WERI-Rb-1 (cell line): ENCODE measurements at regions not wholly inside any gene's neighbourhood (a gene's known extent, or its start where the extent isn't known, plus 50 kb on each side); places are given as distances from the start of the nearest gene placed in this dataset.

Experiments used
- DNase-seq: peaks from one replicate; pipeline ENCODE4 v3.0.0-alpha.2; 2020
- H3K27ac ChIP-seq: fragments of 250-450 bp; sonication (Bioruptor Pico); 2 replicates; pipeline ENCODE4 v1.5.1; 2020; ENCODE audit warnings: mild to moderate bottlenecking, moderate library complexity
- H3K27me3 ChIP-seq: fragments of 250-450 bp; sonication (Bioruptor Pico); 2 replicates; pipeline ENCODE4 v1.5.1; 2021; ENCODE audit warnings: mild to moderate bottlenecking, low read depth, moderate library complexity; ENCODE audit not compliant: insufficient read depth, severe bottlenecking
- H3K36me3 ChIP-seq: fragments of 250-450 bp; sonication (Bioruptor Pico); 2 replicates; pipeline ENCODE4 v1.5.1; 2020; ENCODE audit warnings: mild to moderate bottlenecking, moderate library complexity
- H3K4me3 ChIP-seq: 2 replicates; pipeline ENCODE4 v1.5.1; 2011; ENCODE audit warnings: low read depth, mild to moderate bottlenecking, control low read depth, low read length
- H3K9me3 ChIP-seq: fragments of 250-450 bp; sonication (Bioruptor Pico); 2 replicates; pipeline ENCODE4 v1.5.1; 2021; ENCODE audit warnings: mild to moderate bottlenecking, moderate library complexity; ENCODE audit not compliant: severe bottlenecking
- CTCF ChIP-seq: IDR thresholded peaks from 2 replicates; pipeline ENCODE4 v1.5.1; 2011; ENCODE audit warnings: low read depth, mild to moderate bottlenecking, control low read depth, inconsistent platforms, low read length

GRCh38 chr4:43855283-43855682 is 593.3 kb downstream of the KCTD8 start:
- Histone ChIP-seq H3K4me3 (no peak overlapping the region), H3K9me3 (no peaks in the 10 kb centered on the region), H3K27me3 (no peaks in the 10 kb centered on the region), H3K27ac (no peak overlapping the region), H3K36me3 (no peaks in the 10 kb centered on the region)
- no peak for TF ChIP-seq CTCF
- no peak for DNase-seq

- no peak for DNase-seq
- no peaks in the 10 kb centered on the region for H3K27me3 ChIP-seq
- no peak for TF ChIP-seq CTCF
- H3K36me3 ChIP-seq, result no peaks in the 10 kb centered on the region
- no peak overlapping the region for H3K27ac ChIP-seq
- H3K4me3 ChIP-seq, result no peak overlapping the region
- H3K9me3 ChIP-seq, result no peaks in the 10 kb centered on the region
These were observed 583.9 kb downstream of the KCTD8 start for GRCh38 chr4:43864616-43865146.

- H3K36me3 ChIP-seq, result no peaks in the 10 kb centered on the region
- H3K27ac ChIP-seq, result no peak overlapping the region
- H3K9me3 ChIP-seq, result no peaks in the 10 kb centered on the region
- H3K27me3 ChIP-seq, result no peaks in the 10 kb centered on the region
- no peak for DNase-seq
- no peak overlapping the region for H3K4me3 ChIP-seq
- TF ChIP-seq CTCF, result no peak
These were observed 580.7 kb downstream of the KCTD8 start for GRCh38 chr4:43867908-43868307.

- Histone ChIP-seq H3K27me3 (no peaks in the 10 kb centered on the region), H3K36me3 (no peaks in the 10 kb centered on the region), H3K4me3 (no peak overlapping the region), H3K9me3 (no peaks in the 10 kb centered on the region), H3K27ac (no peak overlapping the region)
- no peak for DNase-seq
- TF ChIP-seq CTCF, result no peak
These were observed 573.0 kb downstream of the KCTD8 start for GRCh38 chr4:43875655-43876054.

GRCh38 chr4:43882470-43882869 is 566.1 kb downstream of the KCTD8 start:
- DNase-seq, result no peak
- Histone ChIP-seq H3K27me3 (no peaks in the 10 kb centered on the region), H3K4me3 (no peak overlapping the region), H3K36me3 (no peaks in the 10 kb centered on the region), H3K9me3 (no peaks in the 10 kb centered on the region), H3K27ac (no peak overlapping the region)
- no peak for TF ChIP-seq CTCF

- H3K27me3 ChIP-seq, result no peaks in the 10 kb centered on the region
- H3K27ac ChIP-seq, result no peak overlapping the region
- no peaks in the 10 kb centered on the region for H3K36me3 ChIP-seq
- TF ChIP-seq CTCF, result no peak
- H3K9me3 ChIP-seq, result no peaks in the 10 kb centered on the region
- DNase-seq, result no peak
- no peak overlapping the region for H3K4me3 ChIP-seq
These were observed 562.4 kb downstream of the KCTD8 start for GRCh38 chr4:43886196-43886595.
